Peyer's patch (tissue), 4 donors: ENCODE measurements at regions not wholly inside any gene's neighbourhood (a gene's known extent, or its start where the extent isn't known, plus 50 kb on each side); places are given as distances from the start of the nearest gene placed in this dataset.

Experiments
- DNase-seq, 3 donors: peaks; one replicate each; pipeline ENCODE4 v3.0.0-alpha.2; 2017 to 2019
- H3K27ac ChIP-seq, 4 donors: fragments of 200-600 bp; sonication (generic); one replicate each; pipeline ENCODE4 v1.5.1; 2016 to 2019
- H3K27me3 ChIP-seq, 2 donors: fragments of 200-600 bp; sonication (generic); one replicate each; pipeline ENCODE4 v1.5.1; 2019
- H3K36me3 ChIP-seq, 3 donors: fragments of 200-600 bp; sonication (generic); one replicate each; pipeline ENCODE4 v1.5.1; 2016 to 2019
- H3K4me1 ChIP-seq, 4 donors: fragments of 200-600 bp; sonication (generic); one replicate each; pipeline ENCODE4 v1.5.1; 2016 to 2019
- H3K4me3 ChIP-seq, 4 donors: fragments of 200-600 bp; sonication (generic); 1 replicate in 3 of 4; 2 replicates in 1 of 4; pipeline ENCODE4 v1.5.1; 2016 to 2019; ENCODE audit warnings: mild to moderate bottlenecking in 1 of 4
- H3K9me3 ChIP-seq, 4 donors: fragments of 200-600 bp; sonication (generic); one replicate each; pipeline ENCODE4 v1.5.1; 2016 to 2019; ENCODE audit warnings: mild to moderate bottlenecking in 1 of 4
- CTCF ChIP-seq, 6 experiments: fragments of 450-650 bp in 4 of 6; fragments of 200-600 bp in 2 of 6; sonication (generic) in 1 of 6; IDR thresholded peaks; one replicate each; pipeline ENCODE4 v1.5.1; 2017 to 2019; ENCODE audit warnings: antibody characterized with exemption in 6 of 6, mild to moderate bottlenecking in 3 of 6, moderate library complexity in 1 of 6
- POLR2A ChIP-seq, 2 donors: fragments of 450-650 bp; IDR thresholded peaks; one replicate each; pipeline ENCODE4 v1.5.1; 2017; ENCODE audit warnings: antibody characterized with exemption in 2 of 2, mild to moderate bottlenecking in 2 of 2, moderate library complexity in 2 of 2

- H3K4me1 ChIP-seq: no peaks in the 10 kb centered on the region
- H3K9me3 ChIP-seq: peaks cover 0 to 71% (median 12%) of the 10 kb centered on the region in 4 donors
- H3K27ac ChIP-seq: no peak overlapping the region
- no peaks in the 10 kb centered on the region for H3K36me3 ChIP-seq
- no peak overlapping the region for H3K4me3 ChIP-seq
- H3K27me3 ChIP-seq: no peaks in the 10 kb centered on the region
- DNase-seq: no peak
- no peak for TF ChIP-seq POLR2A (IDR thresholded peaks at IDR 0.05)
- no peak for TF ChIP-seq CTCF (IDR thresholded peaks at IDR 0.05)
Observed at GRCh38 chr12:34363050-34363673, 340.9 kb downstream of the ALG10 start.

GRCh38 chr12:34368079-34368478 is 345.8 kb downstream of the ALG10 start:
- Histone ChIP-seq H3K36me3 (no peaks in the 10 kb centered on the region), H3K4me1 (no peaks in the 10 kb centered on the region), H3K4me3 (no peak overlapping the region), H3K27me3 (no peaks in the 10 kb centered on the region), H3K9me3 (peaks cover 0 to 71% (median 23%) of the 10 kb centered on the region in 4 donors), H3K27ac (no peak overlapping the region)
- DNase-seq: no peak
- TF ChIP-seq CTCF (IDR thresholded peaks at IDR 0.05) (no peak), POLR2A (IDR thresholded peaks at IDR 0.05) (no peak)

GRCh38 chr12:34371050-34371449 is 348.8 kb downstream of the ALG10 start:
- Histone ChIP-seq H3K4me1 (no peaks in the 10 kb centered on the region), H3K27me3 (no peaks in the 10 kb centered on the region), H3K36me3 (no peaks in the 10 kb centered on the region), H3K9me3 (peaks cover 0 to 61% (median 21%) of the 10 kb centered on the region in 4 donors), H3K27ac (no peak overlapping the region), H3K4me3 (no peak overlapping the region)
- no peak for DNase-seq
- TF ChIP-seq POLR2A (IDR thresholded peaks at IDR 0.05): no peak
- TF ChIP-seq CTCF (IDR thresholded peaks at IDR 0.05): no peak

GRCh38 chr12:34372003-34372402 is 349.7 kb downstream of the ALG10 start:
- H3K36me3 ChIP-seq: no peaks in the 10 kb centered on the region
- no peaks in the 10 kb centered on the region for H3K27me3 ChIP-seq
- no peak overlapping the region for H3K4me3 ChIP-seq
- no peak for DNase-seq
- peaks cover 0 to 61% (median 18%) of the 10 kb centered on the region in 4 donors for H3K9me3 ChIP-seq
- H3K27ac ChIP-seq: no peak overlapping the region
- H3K4me1 ChIP-seq: no peaks in the 10 kb centered on the region
- TF ChIP-seq POLR2A (IDR thresholded peaks at IDR 0.05) (no peak), CTCF (IDR thresholded peaks at IDR 0.05) (no peak)

- TF ChIP-seq CTCF (IDR thresholded peaks at IDR 0.05): no peak
- TF ChIP-seq POLR2A (IDR thresholded peaks at IDR 0.05): no peak
- H3K4me3 ChIP-seq: no peak overlapping the region
- H3K36me3 ChIP-seq: no peaks in the 10 kb centered on the region
- no peaks in the 10 kb centered on the region for H3K27me3 ChIP-seq
- DNase-seq: no peak
- H3K27ac ChIP-seq: no peak overlapping the region
- H3K9me3 ChIP-seq: peaks cover 0 to 54% (median 23%) of the 10 kb centered on the region in 4 donors
- no peaks in the 10 kb centered on the region for H3K4me1 ChIP-seq
Observed at GRCh38 chr12:34373926-34374325, 351.6 kb downstream of the ALG10 start.
